Globus pallidus (tissue), 1 donor: ENCODE measurements at regions not wholly inside any gene's neighbourhood (a gene's known extent, or its start where the extent isn't known, plus 50 kb on each side); places are given as distances from the start of the nearest gene placed in this dataset.
A peak's percentile ranks its signal among the peaks of the same experiment; 100 is the strongest.

Experiments used
- DNase-seq: peaks from one replicate; pipeline ENCODE4 v3.0.0-alpha.2; 2015; ENCODE audit warnings: low spot score

- no peak for DNase-seq
Measured at GRCh38 chr10:55160655-55161283, 359.7 kb upstream of the PCDH15 start.

DNA sequence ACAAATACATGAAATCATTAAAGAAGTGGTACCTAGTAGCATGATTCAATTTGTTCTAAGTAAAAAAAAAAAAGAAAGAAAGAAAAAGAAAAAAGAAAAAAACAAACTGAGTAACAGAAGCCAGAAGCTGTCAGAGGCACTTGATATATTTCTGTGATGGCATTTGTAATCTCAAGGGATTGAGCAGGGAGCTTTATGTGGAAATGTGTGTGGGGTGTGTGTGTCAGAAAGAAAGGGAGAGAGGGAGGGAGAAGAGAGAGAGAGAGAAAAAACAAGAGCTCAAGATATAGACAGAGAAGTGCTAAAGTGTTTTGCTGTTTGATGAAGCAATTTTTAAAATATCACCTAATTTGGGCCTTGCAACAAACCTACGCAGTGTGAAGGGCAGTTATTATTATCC, 357.6 kb upstream of the PCDH15 start:
- no peak for DNase-seq

GRCh38 chr10:55146032-55146431, 345.0 kb upstream of the PCDH15 start:
- no peak for DNase-seq

DNA sequence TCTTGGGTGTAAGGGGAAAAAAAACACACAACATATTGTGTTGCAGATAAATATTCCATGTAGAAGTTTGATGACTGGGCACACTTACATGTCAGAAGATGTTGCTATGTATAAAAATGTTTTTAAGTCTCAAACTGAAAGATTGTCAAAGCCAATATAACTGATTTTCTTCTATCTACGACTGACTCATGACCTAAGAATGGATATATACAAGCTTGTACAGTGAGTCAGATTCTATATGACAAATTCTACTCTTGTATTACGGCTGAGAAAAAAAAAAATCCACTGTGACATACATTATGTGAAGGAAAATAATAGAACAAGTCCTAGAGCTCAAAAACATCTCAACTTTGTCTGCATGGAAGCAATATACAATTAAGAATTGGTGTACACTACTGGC, 343.0 kb upstream of the PCDH15 start:
- DNase-seq, result no peak

DNA sequence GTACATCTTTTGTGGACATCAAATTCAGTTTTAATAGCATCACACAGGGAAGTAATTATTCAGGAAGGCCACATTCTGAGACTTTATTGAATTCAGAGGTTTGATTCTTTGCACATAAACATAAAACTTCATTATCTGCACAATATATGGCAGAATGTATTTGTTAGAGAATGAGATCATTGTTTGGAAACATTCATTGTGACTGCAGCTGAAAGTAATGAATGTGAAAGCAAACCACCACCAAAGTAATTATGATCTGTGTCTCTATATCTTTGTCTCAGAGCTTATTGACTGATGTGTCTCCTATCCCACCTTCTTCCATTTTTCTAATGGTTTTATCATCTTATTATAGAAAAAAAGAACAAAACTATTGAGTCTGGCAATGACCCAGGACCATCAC, 340.9 kb upstream of the PCDH15 start:
- no peak for DNase-seq

DNA sequence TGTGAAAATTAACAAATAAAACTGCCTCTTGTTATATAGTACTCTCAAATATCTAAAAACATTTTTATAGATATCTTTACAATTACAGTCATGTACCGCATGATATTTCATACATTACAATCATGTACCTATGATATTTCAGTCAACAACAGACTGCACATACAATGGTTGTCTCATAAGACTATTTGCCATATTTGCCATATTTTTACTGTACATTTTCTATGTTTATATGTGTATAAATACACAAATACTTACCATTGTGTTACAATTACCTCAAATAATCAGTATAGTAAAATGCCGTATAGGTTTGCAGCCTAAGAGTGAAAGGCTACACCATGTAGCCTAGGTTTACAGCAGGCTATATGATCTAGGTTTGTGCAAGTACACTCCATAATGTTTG, 336.0 kb upstream of the PCDH15 start:
- no peak for DNase-seq

DNA sequence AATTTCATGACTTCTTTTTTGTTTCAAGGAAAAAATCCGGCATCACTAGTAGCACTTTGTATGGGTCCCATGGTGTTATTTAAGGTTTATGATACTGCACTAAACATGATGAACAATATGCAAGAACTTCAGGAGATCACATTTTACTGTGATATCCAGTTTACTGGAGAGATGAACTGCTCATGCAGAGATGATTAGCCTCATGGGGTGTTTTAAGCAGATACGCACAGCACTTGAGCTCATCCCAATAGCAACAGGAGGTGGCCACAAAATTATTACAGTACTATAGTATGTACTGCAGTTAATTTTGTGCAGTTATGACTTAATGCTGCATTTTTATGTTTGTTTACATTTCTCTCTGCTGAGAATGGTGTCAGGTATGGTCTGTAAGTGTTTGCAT, 303.7 kb upstream of the PCDH15 start:
- DNase-seq, result no peak

DNA sequence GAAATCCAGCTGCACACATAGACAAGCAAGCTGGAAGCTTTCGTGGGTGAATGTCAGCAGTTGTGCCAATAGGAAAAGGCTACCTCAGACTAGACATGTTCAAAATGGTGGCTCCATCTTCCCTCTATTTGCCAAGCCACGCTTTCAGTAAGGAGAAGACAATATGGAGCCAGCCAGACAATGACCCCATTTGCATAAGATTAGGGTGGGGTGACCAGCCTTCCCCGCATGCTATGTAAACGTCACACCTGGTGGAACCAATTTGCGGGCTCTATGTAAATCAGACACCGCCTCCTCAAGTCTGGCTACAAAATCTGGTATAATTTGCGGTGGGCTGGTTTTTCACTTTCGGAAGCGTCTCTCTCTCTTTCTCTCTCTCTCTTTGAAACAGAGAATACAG, 297.4 kb upstream of the PCDH15 start:
- DNase-seq, result no peak

- peak; percentile 5 for DNase-seq
Measured at GRCh38 chr10:55091691-55092328, 290.8 kb upstream of the PCDH15 start.

DNA sequence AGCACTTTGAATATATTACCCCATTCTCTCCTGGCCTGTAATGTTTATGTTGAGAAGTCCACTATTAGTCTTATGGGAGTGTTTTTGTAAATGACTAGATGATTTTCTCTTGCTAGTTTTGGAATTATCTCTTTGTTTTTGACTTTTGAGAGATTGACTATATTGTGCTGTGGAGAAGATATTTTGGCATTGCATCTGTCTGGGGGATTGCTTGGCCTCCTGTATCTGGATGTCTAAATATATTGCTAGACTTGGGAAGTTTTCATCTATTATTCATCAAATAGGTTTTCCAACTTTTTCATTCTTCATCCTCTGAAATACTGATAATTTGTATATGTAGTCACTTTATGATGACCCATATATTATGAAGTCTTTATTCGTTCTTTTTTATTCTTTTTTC, 277.1 kb upstream of the PCDH15 start:
- DNase-seq, result no peak

DNA sequence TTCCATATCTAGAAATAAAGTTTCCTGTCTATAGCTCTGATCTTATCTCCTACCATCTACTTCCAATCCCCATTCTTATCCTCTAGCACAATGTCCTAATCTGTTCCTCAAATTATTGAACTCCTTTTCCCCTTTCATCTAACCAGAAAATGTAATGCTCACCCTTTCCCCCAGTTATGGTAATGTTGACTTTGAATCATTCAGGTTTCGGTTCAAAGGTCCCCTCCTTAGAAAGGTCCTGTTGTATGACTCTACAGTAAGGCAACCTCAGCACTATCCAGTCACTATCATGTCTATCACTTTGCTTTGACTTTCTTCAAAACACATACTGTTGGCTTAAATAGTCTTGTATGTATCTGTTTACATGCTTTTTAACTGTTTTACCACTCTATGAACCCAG, 264.2 kb upstream of the PCDH15 start:
- no peak for DNase-seq

GRCh38 chr10:55063811-55064210, 262.8 kb upstream of the PCDH15 start:
- no peak for DNase-seq

DNA sequence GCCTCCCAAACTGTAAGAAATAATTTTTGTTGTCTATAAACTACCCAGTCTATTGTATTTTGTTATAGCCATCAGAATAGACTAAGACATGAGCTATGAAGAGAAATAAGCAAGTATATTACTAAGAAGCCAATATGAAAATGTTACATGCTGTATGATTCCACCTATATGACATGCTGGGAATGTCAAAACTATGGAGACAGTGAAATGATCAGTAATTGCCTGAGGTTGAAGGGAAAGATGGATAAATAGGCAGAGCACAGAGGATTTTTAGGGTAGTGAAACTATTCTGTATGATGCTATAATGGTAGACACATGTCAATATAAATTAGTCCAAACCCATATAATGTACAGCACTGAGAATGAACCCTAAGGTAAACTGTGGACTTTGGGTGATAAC, 261.3 kb upstream of the PCDH15 start:
- no peak for DNase-seq

DNA sequence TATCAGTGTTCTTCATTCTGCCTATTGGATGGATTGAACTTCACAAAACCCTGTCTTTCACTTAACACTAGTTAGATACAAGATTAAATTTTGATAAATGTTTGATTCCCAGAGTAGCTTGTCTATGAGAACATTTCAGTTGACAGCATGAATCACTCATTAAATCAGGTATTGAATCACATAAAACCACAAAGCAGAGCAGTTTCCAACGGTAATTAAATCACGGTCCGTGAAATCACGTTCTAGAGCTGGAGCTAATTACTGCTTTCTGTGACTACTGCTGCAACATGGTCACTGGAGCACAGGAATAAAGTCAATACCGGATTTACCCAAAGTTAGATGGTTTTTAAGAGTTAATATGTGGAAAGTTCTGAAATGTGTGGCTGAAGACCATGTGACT, 257.8 kb upstream of the PCDH15 start:
- no peak for DNase-seq

- no peak for DNase-seq
Measured at GRCh38 chr10:55051515-55051914, 250.5 kb upstream of the PCDH15 start.

- no peak for DNase-seq
Measured at GRCh38 chr10:55048830-55049498, 247.9 kb upstream of the PCDH15 start.

DNA sequence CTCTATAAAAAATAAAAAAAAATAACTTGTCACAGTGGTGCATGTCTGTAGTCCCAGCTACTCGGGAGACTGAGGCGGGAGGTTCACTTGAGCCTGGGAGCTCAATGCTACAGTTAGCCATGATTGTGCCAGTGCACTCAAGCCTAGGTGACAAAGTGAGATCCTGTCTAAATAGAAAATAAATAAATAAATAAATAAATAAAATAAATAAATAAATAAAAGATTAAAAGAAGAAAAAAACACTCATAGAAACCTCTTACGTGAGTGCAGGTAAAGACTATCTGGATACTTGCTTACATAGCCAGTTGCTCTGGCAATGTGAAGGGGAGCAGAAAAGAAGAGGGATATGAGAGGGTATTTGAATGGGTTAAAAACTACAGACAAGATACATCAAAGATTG, 242.5 kb upstream of the PCDH15 start:
- DNase-seq, result no peak

DNA sequence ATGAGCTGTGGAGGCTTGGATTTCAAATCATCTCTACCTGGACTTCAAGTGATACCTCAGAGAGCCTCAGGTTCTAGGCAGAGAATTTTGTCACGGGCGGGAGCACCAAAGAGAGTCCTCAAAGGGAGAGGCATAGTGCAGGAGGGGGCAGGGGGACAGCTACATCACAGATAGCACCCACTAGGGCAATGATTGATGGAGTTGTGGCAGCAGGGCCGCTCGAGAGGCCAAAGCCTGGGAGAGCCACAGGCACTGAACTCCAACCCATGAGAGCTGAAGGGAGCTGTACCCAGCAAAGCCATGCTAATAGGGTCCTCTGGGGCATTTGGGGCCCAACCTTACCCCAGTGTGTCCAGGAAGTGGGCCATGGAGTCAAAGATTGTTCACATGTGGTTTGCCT, 232.0 kb upstream of the PCDH15 start:
- DNase-seq, result no peak

DNA sequence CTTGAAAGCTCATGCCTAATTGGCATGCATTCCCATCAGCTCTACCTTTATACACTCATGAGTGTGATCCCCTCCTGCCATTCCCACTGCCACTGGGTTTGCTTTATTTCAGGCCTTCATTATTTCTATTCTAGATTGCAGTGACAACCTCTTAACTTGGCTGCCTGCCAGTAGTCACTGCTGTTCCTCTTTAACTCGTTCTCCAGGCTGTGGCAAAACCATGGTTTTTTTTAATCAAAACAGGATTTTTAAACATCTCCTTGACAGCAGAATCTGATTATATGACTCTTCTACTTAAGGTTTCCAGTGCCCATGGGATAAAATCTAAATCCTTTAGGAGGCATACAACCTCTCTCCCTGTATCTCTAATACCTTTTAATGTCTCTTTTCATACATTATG, 223.7 kb upstream of the PCDH15 start:
- DNase-seq, result peak; percentile 22

DNA sequence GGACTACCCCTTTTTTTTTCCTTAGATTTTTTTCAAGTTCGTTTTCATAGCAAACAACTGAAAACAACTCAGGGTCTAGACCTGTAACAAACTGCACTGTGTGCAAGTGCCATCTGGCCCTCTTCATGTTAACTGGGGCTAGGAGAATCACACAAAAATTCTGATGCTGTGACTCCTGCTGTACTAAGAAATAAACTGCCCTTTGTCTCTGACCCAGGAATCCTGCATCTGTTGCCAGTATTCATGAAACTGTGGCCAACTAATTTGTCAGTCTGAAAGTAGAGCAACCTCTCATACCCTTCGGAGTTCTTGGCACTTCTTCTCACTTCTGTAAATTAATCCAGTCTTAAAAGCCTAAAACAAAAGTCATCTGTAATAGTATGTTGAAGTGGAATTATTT, 218.4 kb upstream of the PCDH15 start:
- peak; percentile 58 for DNase-seq

DNA sequence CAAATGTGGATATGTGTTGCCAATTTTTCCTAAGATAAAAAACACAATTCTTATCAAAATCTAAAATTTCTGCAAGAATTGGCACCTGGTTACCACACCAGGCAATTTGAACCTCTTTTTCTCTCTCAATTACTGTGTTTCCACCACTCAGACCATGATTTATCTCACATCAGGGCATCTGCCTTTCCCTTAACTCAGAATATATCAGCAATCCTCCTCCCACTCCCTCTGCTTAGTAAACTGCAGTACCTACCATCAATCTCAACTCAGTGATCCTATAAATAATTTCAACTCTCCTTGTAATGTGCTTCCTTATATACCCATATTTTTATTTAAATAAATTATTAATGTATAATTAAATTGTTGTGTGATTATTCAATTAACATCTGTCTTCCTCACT, 212.3 kb upstream of the PCDH15 start:
- no peak for DNase-seq

DNA sequence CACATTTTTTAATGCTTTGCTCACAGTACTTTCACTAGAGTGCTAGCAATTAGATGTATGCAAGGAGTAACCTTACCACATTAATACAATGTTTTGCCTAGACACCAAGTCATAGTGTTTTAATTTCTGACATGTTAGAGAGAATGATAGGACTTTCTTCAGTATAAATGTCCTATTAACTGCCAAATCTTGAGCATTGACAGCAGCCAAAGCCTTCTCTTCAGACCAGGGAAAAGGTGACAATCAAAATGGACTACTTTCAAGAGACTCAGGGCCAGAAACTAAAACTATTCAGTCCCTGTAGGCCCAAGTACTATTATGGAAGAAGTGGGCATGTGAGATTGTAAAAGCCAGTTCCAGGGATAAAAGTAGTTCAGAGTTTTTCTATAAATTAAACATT, 201.4 kb upstream of the PCDH15 start:
- peak; percentile 24 for DNase-seq

GRCh38 chr10:55001422-55001821, 200.4 kb upstream of the PCDH15 start:
- DNase-seq, result no peak

GRCh38 chr10:54993148-54993547, 192.1 kb upstream of the PCDH15 start:
- DNase-seq, result no peak
